ENCODE measurements at regions not wholly inside any gene's neighbourhood (a gene's known extent, or its start where the extent isn't known, plus 50 kb on each side); places are given as distances from the start of the nearest gene placed in this dataset.

GRCh38 chr15:96052154-96052553 lies 278.3 kb upstream of the NR2F2 start:
- Histone ChIP-seq H3K4me3 (ENCODE audit: control insufficient read depth in 2 of 3, extremely low read depth in 1 of 3, insufficient read depth in 2 of 3, low read depth in 1 of 3, low read length in 3 of 3) (no peak overlapping the region), H3K27me3 (ENCODE audit: control insufficient read depth, extremely low read depth, insufficient read depth, low read length) (peaks cover 6% of the 10 kb centered on the region), H4K20me1 (ENCODE audit: control insufficient read depth, extremely low read depth, insufficient read depth, low read length) (no peaks in the 10 kb centered on the region), H3K79me2 (ENCODE audit: control insufficient read depth, insufficient read depth, low read length) (no peaks in the 10 kb centered on the region), H3K4me2 (ENCODE audit: control insufficient read depth, extremely low read depth, insufficient read depth, low read depth, low read length) (no peak overlapping the region), H3K4me1 (ENCODE audit: control insufficient read depth, extremely low read depth, insufficient read depth, low read length) (peaks cover 2% of the 10 kb centered on the region), H3K27ac (ENCODE audit: control insufficient read depth, insufficient read depth, low read length) (no peak overlapping the region), H3K36me3 (ENCODE audit: control insufficient read depth in 2 of 2, extremely low read depth in 1 of 2, insufficient read depth in 2 of 2, low read length in 2 of 2) (no peaks in the 10 kb centered on the region), H3K9me1 (ENCODE audit: control insufficient read depth, extremely low read depth, insufficient read depth, low read length) (no peaks in the 10 kb centered on the region), H3K9me3 (ENCODE audit: control insufficient read depth, low read depth, low read length) (no peaks in the 10 kb centered on the region), H2AFZ (ENCODE audit: control insufficient read depth, low read length) (no peak overlapping the region), H3K9ac (ENCODE audit: control insufficient read depth, extremely low read depth, insufficient read depth, low read length) (no peak overlapping the region)
- no peak for TF ChIP-seq EZH2 (IDR thresholded peaks at IDR 0.05; ENCODE audit: low read length)
- TF ChIP-seq, protein P1, sequence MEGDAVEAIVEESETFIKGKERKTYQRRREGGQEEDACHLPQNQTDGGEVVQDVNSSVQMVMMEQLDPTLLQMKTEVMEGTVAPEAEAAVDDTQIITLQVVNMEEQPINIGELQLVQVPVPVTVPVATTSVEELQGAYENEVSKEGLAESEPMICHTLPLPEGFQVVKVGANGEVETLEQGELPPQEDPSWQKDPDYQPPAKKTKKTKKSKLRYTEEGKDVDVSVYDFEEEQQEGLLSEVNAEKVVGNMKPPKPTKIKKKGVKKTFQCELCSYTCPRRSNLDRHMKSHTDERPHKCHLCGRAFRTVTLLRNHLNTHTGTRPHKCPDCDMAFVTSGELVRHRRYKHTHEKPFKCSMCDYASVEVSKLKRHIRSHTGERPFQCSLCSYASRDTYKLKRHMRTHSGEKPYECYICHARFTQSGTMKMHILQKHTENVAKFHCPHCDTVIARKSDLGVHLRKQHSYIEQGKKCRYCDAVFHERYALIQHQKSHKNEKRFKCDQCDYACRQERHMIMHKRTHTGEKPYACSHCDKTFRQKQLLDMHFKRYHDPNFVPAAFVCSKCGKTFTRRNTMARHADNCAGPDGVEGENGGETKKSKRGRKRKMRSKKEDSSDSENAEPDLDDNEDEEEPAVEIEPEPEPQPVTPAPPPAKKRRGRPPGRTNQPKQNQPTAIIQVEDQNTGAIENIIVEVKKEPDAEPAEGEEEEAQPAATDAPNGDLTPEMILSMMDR (optimal IDR thresholded peaks at IDR 0.05 in 1 of 3, IDR thresholded peaks at IDR 0.05 in 1 of 3, conservative IDR thresholded peaks at IDR 0.05 in 1 of 3; ENCODE audit: extremely low read depth in 1 of 3, insufficient read depth in 2 of 3, low read length in 3 of 3) = no peak
- FAIRE-seq (no peak), DNase-seq (ENCODE audit: low read depth, low spot score) (no peak)
- dilution Hi-C loops (cut with MboI; ENCODE audit: extremely low pct_ligation_motif_present, low sequenced_read_pairs) = no loop called here

GRCh38 chr15:96052572-96053030 lies 277.9 kb upstream of the NR2F2 start:
- H3K36me3 ChIP-seq (ENCODE audit: control insufficient read depth in 2 of 2, extremely low read depth in 1 of 2, insufficient read depth in 2 of 2, low read length in 2 of 2) = no peaks in the 10 kb centered on the region
- H3K27me3 ChIP-seq (ENCODE audit: control insufficient read depth, extremely low read depth, insufficient read depth, low read length) = peaks cover 6% of the 10 kb centered on the region
- no peaks in the 10 kb centered on the region for H4K20me1 ChIP-seq (ENCODE audit: control insufficient read depth, extremely low read depth, insufficient read depth, low read length)
- TF ChIP-seq, protein P1 (optimal IDR thresholded peaks at IDR 0.05 in 1 of 3, IDR thresholded peaks at IDR 0.05 in 1 of 3, conservative IDR thresholded peaks at IDR 0.05 in 1 of 3; ENCODE audit: extremely low read depth in 1 of 3, insufficient read depth in 2 of 3, low read length in 3 of 3) = no peak
- TF ChIP-seq EZH2 (IDR thresholded peaks at IDR 0.05; ENCODE audit: low read length) = no peak
- no peaks in the 10 kb centered on the region for H3K9me1 ChIP-seq (ENCODE audit: control insufficient read depth, extremely low read depth, insufficient read depth, low read length)
- DNase-seq (ENCODE audit: low read depth, low spot score) (no peak), FAIRE-seq (no peak)
- H3K4me1 ChIP-seq (ENCODE audit: control insufficient read depth, extremely low read depth, insufficient read depth, low read length) = peaks cover 2% of the 10 kb centered on the region
- H3K9ac ChIP-seq (ENCODE audit: control insufficient read depth, extremely low read depth, insufficient read depth, low read length) = no peak overlapping the region
- peak overlapping the region in 2 of 3 experiments; percentile 53 to 64 for H3K4me3 ChIP-seq (ENCODE audit: control insufficient read depth in 2 of 3, extremely low read depth in 1 of 3, insufficient read depth in 2 of 3, low read depth in 1 of 3, low read length in 3 of 3)
- dilution Hi-C loops (cut with MboI; ENCODE audit: extremely low pct_ligation_motif_present, low sequenced_read_pairs) = no loop called here
- H3K4me2 ChIP-seq (ENCODE audit: control insufficient read depth, extremely low read depth, insufficient read depth, low read depth, low read length) = peak overlapping the region; percentile 90
- peak overlapping the region; percentile 78 for H2AFZ ChIP-seq (ENCODE audit: control insufficient read depth, low read length)
- H3K9me3 ChIP-seq (ENCODE audit: control insufficient read depth, low read depth, low read length) = no peaks in the 10 kb centered on the region
- no peaks in the 10 kb centered on the region for H3K79me2 ChIP-seq (ENCODE audit: control insufficient read depth, insufficient read depth, low read length)
- no peak overlapping the region for H3K27ac ChIP-seq (ENCODE audit: control insufficient read depth, insufficient read depth, low read length)

Data from keratinocyte (primary cell).